ENCODE measurements at regions not wholly inside any gene's neighbourhood (a gene's known extent, or its start where the extent isn't known, plus 50 kb on each side); places are given as distances from the start of the nearest gene placed in this dataset.

GRCh38 chr1:96464066-96464465 is 257.5 kb upstream of the PTBP2 start:
- TF ChIP-seq CTCF (IDR thresholded peaks at IDR 0.05) (no peak), EP300 (IDR thresholded peaks at IDR 0.05) (no peak)
